GM10266 (cell line): ENCODE measurements at regions not wholly inside any gene's neighbourhood (a gene's known extent, or its start where the extent isn't known, plus 50 kb on each side); places are given as distances from the start of the nearest gene placed in this dataset.
"Not testable (repeated sequence)": the region's sequence is repeated elsewhere in the genome, so short reads cannot be mapped to it uniquely, and the experiment has no call there.

Experiments
- DNase-seq: peaks from one replicate; pipeline ENCODE4 v3.0.0; 2012; ENCODE audit errors: extremely low spot score
- TF ChIP-seq, protein P1 (sequence below): IDR thresholded peaks from 2 replicates; pipeline ENCODE4 v1.5.1; 2012; ENCODE audit warnings: mild to moderate bottlenecking, low read depth; ENCODE audit not compliant: control insufficient read depth, insufficient read depth; ENCODE audit errors: missing control alignments

DNA sequence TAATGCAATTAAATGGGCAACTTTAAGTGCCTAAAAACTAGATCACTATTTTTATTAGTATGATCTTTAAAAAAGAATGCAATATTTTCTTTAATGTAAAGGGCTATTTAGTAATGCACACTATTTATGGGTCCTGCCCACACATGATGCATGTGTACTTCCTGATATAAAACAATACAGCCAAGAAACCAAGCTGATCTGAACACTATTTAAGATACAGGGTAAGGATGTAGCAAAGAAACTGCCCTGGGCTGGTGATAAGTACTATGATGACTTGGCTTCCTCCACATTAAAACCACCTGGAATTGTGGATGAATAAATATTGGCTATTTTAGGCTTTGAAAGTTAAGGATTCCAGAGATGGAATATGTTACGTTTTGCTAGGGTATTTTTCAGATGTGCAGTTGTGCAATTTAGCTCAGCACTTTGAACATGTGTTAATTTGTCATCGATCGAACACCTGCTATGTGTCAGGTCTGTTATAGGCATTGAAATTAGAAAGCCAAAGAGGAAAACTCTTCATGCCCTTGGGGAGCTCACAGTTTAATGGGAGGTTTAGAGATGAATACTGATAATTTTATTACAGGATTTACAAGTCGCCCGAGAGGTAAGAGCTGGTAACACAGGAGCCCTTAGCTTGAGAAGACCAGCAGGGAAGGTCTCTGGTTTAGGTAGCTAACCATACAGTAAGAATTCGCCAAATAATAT, 276.7 kb downstream of the PLK2 start:
- DNase-seq = no peak
- TF ChIP-seq, protein P1, sequence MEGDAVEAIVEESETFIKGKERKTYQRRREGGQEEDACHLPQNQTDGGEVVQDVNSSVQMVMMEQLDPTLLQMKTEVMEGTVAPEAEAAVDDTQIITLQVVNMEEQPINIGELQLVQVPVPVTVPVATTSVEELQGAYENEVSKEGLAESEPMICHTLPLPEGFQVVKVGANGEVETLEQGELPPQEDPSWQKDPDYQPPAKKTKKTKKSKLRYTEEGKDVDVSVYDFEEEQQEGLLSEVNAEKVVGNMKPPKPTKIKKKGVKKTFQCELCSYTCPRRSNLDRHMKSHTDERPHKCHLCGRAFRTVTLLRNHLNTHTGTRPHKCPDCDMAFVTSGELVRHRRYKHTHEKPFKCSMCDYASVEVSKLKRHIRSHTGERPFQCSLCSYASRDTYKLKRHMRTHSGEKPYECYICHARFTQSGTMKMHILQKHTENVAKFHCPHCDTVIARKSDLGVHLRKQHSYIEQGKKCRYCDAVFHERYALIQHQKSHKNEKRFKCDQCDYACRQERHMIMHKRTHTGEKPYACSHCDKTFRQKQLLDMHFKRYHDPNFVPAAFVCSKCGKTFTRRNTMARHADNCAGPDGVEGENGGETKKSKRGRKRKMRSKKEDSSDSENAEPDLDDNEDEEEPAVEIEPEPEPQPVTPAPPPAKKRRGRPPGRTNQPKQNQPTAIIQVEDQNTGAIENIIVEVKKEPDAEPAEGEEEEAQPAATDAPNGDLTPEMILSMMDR = no peak

DNA sequence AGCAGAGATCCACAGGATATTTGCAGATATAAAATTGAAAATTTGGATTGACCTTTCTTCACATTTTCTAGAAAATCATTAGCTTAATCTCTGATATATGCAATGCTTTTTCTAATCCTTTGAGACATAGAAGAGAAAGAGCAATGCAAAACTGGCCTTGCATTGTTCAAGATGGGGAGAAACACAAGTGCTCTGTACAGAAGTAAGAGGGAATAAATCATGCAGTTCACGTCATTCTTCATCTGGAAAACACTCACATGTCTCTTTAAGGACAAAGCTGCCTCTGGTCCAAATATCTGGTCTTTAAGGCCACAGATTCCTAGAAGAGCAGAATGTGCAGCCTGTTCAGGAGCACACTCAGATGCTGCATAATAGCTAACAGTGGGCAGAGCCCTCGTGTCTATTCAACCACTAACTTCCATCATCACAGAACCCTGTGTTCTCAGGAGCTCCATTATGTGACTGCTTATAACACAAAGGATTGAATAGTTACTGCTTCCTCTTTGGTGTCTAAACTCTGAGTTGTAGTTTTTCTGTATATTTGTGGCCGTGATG, 277.5 kb downstream of the PLK2 start:
- no peak for DNase-seq
- TF ChIP-seq, protein P1 = no peak

DNA sequence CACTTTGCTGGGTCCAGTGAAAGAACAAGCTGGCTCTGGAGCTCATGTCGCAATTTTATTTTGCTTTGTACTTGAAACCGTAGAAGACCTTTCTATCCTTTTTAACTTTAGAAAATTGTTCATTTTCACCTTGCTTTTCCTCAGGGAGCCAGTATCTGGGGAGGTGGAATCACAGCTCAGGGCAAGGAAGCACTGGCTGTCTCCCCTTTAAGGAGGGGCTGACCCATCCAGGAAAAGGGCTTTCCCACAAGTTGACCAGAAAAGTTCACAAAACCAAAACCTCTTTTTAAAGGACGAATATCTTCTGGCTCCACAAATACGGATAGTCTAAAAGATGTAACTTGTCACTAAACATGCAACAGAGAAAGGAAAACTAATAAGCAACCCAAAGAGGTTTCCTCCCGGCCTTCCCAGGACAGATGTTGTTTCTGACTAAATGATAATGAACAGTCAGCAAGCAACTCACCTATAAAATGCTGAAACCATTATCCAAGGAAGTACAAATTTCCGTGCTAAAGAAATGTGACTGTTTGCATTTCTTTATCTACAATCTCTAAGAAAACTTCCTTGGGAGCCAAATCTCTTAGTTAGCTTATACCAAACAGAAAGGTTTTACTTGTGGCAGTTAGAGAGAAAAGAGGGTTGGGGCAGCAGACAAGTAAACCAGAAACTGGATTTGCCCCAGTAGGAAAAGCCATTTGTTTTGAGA, 278.2 kb downstream of the PLK2 start:
- no peak for DNase-seq
- TF ChIP-seq, protein P1 = no peak

DNA sequence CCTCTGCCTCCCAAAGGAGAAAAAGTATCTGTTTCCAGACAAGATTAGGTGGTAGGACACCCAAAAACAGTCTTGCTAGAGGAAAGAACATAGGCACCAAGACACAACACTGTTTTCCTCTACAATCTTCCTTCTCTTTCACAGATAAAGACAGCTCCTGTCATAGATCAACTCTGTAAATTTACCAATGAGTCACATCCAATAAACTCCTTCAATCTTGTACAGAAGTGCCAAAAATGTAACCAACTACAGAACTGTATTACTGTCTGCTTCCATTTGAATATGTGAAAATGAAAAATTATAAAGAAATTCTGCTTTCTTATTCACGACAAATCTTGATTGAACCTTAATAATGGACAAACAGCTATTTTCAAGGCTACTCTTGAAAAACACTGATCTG, 286.9 kb downstream of the PLK2 start:
- no peak for DNase-seq
- TF ChIP-seq, protein P1 = no peak

DNA sequence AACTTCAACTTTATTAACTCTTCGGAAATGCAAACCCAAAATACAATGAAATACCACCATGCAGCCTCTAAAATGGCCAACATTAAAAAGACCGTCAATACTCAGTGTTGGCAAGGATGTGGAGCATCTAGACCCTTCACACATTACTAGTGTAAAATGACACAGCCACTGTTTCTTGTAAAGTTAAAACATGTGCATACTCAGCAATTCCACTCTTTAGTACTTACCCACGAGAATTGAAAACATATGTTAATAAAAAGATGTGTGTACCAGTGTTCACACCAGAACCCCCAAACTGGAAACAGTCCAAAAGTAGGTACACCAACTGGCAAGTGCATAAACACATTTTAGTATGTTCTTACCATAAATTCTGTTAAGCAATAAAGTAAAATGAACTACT, 294.7 kb downstream of the PLK2 start:
- TF ChIP-seq, protein P1 = no peak
- DNase-seq = no peak

DNA sequence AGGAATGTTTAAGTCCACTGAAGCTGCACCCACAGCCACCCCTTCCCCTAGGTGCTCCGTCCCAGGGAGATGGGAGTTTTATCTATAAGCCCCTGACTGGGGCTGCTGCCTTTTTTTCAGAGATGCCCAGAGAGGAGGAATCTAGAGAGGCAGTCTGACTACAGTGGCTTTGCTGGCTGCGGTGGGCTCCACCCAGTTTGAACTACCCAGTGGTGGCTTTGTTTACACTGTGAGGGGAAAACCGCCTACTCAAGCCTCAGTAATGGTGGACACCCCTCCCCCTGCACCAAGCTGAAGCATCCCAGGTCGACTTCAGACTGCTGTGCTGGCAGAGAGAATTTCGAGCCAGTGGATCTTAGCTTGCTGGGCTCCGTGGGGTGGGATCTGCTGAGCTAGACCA, 298.0 kb downstream of the PLK2 start:
- DNase-seq = not testable (repeated sequence)

DNA sequence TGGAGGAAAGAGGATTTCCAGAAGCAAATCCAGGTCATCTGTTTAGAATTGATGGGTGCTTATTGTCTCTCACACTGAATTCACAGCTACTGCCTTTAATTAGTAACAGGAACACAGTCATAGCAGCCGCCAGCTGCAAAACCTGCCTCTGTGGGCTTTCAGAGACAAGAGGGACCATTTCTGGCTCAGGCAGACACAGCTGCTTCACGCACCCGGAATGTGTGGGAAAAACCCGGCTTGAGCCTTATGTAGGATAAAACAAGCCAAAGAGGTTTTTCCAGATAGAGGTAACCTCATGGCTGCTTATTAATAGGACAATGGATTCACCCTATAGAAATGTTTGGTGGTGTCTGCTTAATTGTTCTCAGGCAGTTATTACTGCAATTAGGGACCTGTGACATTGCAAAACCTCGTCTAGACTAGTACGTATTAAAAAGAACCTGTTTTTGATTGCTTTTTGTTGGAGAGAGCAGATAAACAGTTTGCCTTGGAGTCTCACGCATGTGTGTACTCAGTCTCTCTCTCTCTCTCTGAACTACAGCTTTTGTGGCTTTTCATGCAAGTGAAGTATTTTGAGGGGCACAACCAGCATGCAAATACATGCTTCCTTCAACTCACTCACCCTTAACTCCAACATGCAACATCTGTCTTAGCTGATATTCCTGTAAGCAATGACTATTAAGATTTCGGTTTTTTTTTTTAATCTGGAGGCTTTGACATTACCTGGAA, 302.7 kb downstream of the PLK2 start:
- no peak for DNase-seq
- TF ChIP-seq, protein P1 = no peak
